Esophagus muscularis mucosa (tissue), 4 donors: ENCODE measurements at regions not wholly inside any gene's neighbourhood (a gene's known extent, or its start where the extent isn't known, plus 50 kb on each side); places are given as distances from the start of the nearest gene placed in this dataset.

Source experiments
- EP300 ChIP-seq: sonication (generic); formaldehyde crosslinking; IDR thresholded peaks from one replicate; pipeline ENCODE4 v1.6.1; 2017; ENCODE audit warnings: antibody characterized with exemption
- POLR2A ChIP-seq: fragments of 450-650 bp; IDR thresholded peaks from one replicate; pipeline ENCODE4 v1.6.1; 2017; ENCODE audit warnings: antibody characterized with exemption, moderate library complexity, mild to moderate bottlenecking, low read depth
- TF ChIP-seq, protein P1 (sequence below), 3 experiments: fragments of 200-600 bp in 2 of 3; fragments of 450-650 bp in 1 of 3; sonication (generic) in 2 of 3; IDR thresholded peaks; one replicate each; pipeline ENCODE4 v1.5.1; 2017 to 2019; ENCODE audit warnings: antibody characterized with exemption in 3 of 3, mild to moderate bottlenecking in 2 of 3, moderate library complexity in 1 of 3

DNA sequence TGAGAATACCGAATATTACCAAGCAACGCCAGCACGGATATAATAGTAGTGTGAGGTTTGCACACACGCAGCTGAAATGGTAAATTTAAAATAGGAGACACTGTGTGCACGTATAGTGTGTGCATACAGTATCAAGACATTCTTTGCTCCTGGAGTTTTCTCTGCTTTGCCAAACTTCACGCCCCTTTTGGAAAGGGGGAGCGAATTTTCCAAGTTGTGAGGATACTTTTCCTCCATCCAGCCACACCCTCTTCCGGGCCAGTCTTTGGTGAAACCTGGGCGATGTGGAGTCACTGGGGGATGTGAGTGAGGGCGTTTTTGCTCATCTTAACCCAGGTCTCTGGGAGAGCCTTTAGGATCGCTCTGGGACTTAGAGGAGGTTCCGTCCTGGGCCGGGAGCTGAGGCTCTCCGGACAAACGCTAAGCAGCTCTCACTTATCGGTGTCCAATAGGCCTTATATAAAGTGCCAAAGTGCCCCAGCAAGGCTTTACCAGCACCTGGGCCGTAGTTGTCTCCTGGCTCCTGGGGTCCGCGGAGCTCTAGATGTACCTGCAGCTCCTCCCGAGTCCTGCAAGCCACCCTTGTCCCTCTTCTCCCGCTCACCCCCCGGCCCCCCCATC is 160.0 kb upstream of the MKI67 start:
- TF ChIP-seq, protein P1, sequence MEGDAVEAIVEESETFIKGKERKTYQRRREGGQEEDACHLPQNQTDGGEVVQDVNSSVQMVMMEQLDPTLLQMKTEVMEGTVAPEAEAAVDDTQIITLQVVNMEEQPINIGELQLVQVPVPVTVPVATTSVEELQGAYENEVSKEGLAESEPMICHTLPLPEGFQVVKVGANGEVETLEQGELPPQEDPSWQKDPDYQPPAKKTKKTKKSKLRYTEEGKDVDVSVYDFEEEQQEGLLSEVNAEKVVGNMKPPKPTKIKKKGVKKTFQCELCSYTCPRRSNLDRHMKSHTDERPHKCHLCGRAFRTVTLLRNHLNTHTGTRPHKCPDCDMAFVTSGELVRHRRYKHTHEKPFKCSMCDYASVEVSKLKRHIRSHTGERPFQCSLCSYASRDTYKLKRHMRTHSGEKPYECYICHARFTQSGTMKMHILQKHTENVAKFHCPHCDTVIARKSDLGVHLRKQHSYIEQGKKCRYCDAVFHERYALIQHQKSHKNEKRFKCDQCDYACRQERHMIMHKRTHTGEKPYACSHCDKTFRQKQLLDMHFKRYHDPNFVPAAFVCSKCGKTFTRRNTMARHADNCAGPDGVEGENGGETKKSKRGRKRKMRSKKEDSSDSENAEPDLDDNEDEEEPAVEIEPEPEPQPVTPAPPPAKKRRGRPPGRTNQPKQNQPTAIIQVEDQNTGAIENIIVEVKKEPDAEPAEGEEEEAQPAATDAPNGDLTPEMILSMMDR (IDR thresholded peaks at IDR 0.05): no peak
- no peak for TF ChIP-seq EP300
- no peak for TF ChIP-seq POLR2A
